ENCODE measurements at regions not wholly inside any gene's neighbourhood (a gene's known extent, or its start where the extent isn't known, plus 50 kb on each side); places are given as distances from the start of the nearest gene placed in this dataset.

- Histone ChIP-seq H3K9me3 (ENCODE audit: control insufficient read depth, insufficient read depth, low read length) (peaks cover 51% of the 10 kb centered on the region), H3K14ac (replicated peaks; ENCODE audit: low read depth, low read length) (no peak overlapping the region), H3K4me2 (ENCODE audit: low read depth, low read length) (no peak overlapping the region), H2AK5ac (ENCODE audit: low read depth, low read length) (no peak overlapping the region), H3K79me1 (ENCODE audit: low read depth in 1 of 2, low read length in 2 of 2) (no peaks in the 10 kb centered on the region), H2BK120ac (ENCODE audit: low read depth, low read length) (no peak overlapping the region), H3K9ac (ENCODE audit: low read depth, low read length) (no peak overlapping the region), H2BK5ac (ENCODE audit: low read depth, low read length, poor library complexity, severe bottlenecking) (no peak overlapping the region), H4K20me1 (ENCODE audit: insufficient read depth, low read length) (no peaks in the 10 kb centered on the region), H4K5ac (ENCODE audit: low read depth, low read length) (no peak overlapping the region), H3K27ac (ENCODE audit: insufficient read depth, low read length) (no peak overlapping the region), H3K4me3 (ENCODE audit: insufficient read depth, low read depth, low read length) (no peak overlapping the region), H3K4me1 (ENCODE audit: control insufficient read depth, insufficient read depth, low read length) (no peaks in the 10 kb centered on the region), H2BK20ac (ENCODE audit: low read depth, low read length) (no peak overlapping the region), H3K56ac (ENCODE audit: extremely low read depth, insufficient read depth, low read length) (no peak overlapping the region), H4K8ac (ENCODE audit: low read depth in 2 of 2, low read length in 2 of 2) (no peak overlapping the region), H2BK15ac (ENCODE audit: low read depth, low read length) (no peak overlapping the region), H2AK9ac (replicated peaks; ENCODE audit: low read depth, low read length, poor library complexity) (no peak overlapping the region), H3K18ac (ENCODE audit: low read depth, low read length) (no peak overlapping the region), H2AFZ (replicated peaks; ENCODE audit: low read length, poor library complexity) (no peak overlapping the region), H3K27me3 (ENCODE audit: control insufficient read depth, insufficient read depth, low read length) (no peaks in the 10 kb centered on the region), H3K4ac (ENCODE audit: low read depth, low read length) (no peak overlapping the region), H3K23ac (ENCODE audit: low read depth, low read length) (no peak overlapping the region), H3K36me3 (ENCODE audit: control insufficient read depth, insufficient read depth, low read length) (no peaks in the 10 kb centered on the region), H4K91ac (ENCODE audit: insufficient read depth, low read depth, low read length) (no peak overlapping the region), H3K9me1 (ENCODE audit: insufficient read depth, low read length) (no peaks in the 10 kb centered on the region)
- no CpG with 5 or more reads among the region's 10 CpGs for WGBS, 2 experiments (ENCODE audit: extremely low coverage in 2 of 2, insufficient read length in 1 of 2)
- no peak for ATAC-seq (ENCODE audit: low read depth)
- no TSS peak for BruUV-seq (replicated peaks)
- TF ChIP-seq MXI1 (IDR thresholded peaks at IDR 0.05; ENCODE audit: borderline replicate concordance, low read depth, low read length) (no peak), CEBPB (IDR thresholded peaks at IDR 0.05; ENCODE audit: low read depth, low read length) (no peak), RAD21 (IDR thresholded peaks at IDR 0.05; ENCODE audit: low read length) (no peak)
- in situ Hi-C loops (cut with MboI; ENCODE audit: low sequenced_read_pairs): no loop called here
- DNase-seq: no peak
- CTCF ChIA-PET: no interaction called here
- POLR2A ChIA-PET (ENCODE audit: unreplicated experiment): no interaction called here
- dilution Hi-C loops (cut with HindIII; ENCODE audit: low sequenced_read_pairs, unreplicated experiment): no loop called here
- intact Hi-C loops (cut with micrococcal nuclease): no loop called here
These were observed 962.9 kb downstream of the BRD1 start for GRCh38 chr22:48864748-48865147.

All from IMR-90 (cell line).